HG03097 (cell line): ENCODE measurements at regions not wholly inside any gene's neighbourhood (a gene's known extent, or its start where the extent isn't known, plus 50 kb on each side); places are given as distances from the start of the nearest gene placed in this dataset.

Source experiments
- ATAC-seq: cut with Tn5 transposase; IDR thresholded peaks from one replicate; pipeline ENCODE4 v1.9.1; 2021; ENCODE audit not compliant: unreplicated experiment, low FRiP score

DNA sequence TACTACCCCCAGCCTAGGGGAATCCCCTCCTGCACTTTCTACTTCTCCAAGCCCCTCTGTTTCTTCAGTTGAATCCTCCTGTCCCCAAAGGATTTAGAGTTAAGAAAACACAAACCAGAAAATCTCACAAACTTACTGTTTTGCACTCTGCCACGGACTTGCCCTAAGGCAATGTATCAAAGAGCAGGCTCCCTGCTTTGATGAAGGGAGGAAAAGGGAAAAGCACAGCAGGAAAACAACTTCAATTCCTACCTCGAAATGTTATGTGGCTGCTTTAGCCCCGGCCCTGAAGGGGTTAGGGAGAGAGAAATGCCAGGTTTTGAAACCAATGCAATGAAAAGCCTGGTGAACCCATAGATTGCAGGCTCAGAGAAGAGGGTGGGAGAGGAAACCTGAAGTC is 254.7 kb downstream of the MAN2A1 start:
- no peak for ATAC-seq

DNA sequence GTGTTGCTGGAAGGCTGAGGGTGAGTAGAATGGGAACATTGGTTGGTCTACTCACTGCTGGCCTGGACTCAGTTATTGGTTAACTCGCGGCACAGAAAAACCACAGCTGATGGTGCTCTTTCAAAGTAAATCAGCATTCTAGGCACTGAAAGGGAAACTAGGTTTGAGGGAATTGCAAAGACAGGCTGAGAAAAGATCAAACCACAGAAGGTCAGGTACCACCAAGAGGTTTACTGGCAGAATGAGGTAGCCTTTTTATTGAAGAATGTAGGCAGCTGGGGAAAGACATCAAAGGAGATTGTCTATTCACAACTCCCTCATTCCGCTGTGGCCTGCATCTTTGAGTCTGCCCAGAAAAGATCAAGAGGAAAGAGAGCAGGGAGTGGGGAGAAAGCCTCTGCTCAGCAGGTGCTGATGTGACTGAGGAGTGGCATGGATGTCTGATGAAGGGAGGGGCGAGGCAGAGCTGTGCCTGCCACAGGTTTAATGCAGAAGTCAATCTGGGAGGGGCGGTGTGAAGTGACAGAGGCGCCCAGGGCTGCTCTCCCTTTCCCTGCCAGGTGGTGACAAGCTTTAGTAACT is 255.5 kb downstream of the MAN2A1 start:
- peak; percentile 76 for ATAC-seq

DNA sequence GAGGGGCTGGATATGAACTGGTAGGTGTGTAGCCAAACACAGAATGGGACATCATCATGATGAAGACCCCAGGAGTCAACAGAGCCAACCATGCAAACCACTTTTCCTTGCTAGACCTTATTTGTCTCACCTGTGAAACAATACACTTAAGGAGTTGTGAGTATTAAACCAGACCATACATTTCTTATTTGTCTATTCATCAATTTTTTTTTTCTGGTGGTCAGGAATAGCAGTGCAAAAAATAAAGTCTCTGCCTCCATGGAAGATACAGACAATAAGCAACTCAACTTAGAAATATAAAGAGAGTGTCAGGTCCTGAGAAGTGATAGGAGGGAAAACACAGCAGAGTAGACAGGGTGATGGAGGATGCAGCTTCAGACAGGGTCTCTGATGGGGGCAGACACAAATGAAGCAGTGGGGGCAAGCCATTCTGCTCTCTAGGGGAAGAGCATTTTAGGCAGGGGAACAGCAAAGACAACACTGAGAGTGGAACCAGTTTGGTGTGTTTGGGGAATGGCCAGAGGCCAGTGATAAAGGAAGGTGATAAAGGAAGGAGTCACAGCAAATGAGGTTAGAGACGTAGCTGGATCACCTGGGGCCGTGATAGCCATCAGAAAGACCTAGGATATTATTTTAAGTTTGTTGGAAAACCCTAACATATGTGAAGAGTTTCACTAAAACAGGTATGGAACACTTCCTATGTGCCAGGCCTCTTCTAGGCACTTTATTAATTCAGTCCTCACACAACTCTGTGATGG is 256.2 kb downstream of the MAN2A1 start:
- ATAC-seq: no peak

DNA sequence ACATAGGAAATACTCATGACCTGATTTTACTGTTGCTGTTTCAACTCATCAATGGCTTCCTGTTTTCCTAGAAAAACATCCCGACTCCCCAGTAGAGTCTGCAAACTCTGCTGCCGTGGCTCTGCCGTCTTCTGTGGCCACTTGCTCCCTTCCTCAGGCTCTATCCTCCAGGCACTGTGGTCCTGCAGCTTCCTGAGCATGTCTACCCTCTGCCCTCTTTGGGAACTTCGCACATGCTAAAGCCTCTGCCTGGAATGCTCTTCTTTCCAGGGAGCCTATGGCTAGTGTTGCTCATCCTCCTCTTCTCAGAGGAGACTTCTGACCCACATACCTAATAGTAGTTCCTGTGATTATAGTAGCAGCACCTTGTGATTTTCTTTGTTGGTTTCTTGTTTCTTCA is 256.9 kb downstream of the MAN2A1 start:
- ATAC-seq: no peak

DNA sequence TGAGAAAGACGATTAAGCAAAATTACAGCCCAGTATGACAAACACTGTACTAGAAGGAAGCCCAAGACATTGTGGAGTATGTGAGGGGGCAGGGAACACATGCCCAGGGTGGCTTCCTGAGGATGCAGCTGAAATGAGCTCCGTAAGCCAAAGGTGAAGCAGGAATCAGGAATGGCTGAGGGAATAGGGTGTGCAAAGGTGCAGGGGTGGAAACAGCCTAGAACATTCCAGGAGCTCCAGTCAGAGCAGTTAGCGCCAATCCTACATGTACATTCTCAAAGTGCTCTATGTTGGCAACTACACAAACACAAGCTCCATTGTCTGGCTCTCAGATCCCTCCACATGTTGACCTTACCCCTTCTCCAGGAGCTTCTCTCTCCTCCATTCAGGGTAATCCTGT is 257.9 kb downstream of the MAN2A1 start:
- no peak for ATAC-seq

DNA sequence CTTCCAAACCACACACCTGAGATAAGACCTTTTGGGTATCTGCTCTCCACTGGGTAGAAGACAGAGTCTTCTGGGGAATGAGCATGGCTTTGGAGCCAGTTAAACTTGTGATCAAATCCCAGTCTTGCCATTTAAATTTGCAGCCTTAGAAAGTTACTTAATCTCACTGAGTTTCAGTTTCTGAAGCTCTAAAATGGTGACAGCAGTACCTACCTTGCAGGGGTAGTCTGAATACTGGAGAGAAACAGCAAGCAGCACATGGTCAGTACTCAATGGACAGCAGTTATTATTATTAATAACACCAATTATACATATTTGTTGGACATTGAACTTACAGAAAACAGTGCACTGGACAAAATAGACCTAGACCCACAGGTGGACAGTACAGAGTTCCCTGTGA is 260.9 kb downstream of the MAN2A1 start:
- no peak for ATAC-seq

DNA sequence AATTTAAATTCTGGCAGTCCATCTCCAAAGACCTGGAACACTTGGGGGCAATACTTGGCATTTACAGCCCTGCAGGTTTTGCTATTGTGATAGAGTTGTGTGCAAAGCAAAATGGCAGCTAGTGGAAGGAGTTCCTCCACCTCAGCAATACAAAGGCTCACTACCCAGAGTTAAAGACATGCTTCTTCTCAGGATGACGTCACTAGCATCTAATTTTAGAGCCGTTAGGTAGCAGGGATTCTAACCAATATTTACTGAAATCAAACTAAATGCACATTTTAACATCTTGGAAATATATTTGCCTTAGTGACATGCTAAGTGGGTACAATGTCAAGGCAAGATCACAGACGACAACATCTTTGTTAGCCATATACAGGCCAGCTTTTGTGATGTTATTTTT is 261.6 kb downstream of the MAN2A1 start:
- no peak for ATAC-seq

DNA sequence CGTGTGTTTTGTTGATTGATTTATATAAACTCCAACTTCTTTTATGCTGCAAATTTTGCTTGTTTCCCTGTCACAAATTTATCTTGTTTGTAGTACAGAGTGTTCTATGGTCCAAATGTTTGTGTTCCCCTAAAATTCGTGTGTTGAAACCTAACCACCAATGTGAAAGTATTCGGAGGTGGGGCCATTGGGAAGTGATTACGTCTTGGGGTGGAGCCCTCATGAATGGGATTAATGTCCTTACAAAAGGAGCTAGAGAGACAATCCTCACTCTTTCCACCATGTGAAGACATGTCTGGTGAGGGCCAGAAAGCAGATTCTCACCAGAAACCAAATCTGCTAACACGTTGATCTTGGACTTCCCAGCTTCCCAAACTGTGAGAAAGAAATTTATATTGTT is 262.0 kb downstream of the MAN2A1 start:
- ATAC-seq: no peak

DNA sequence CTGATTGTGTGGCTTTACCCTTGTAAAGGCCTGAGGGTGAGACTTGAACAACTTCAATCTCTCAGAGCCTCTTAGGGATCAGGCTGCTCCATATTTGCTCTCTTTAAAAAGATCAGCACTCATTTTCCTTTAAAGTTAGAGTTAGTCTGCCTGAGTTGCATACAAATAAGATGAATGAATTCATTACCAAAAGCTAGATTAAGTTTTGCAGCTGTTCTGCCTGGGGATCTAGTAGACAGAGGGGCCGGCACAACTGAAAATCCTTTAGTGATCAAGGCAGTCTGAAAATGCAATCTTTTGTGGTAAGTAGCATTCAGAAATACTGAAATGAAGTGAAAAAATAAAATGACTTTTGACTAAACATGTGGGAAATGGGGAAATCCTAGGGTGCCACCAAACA is 264.0 kb downstream of the MAN2A1 start:
- ATAC-seq: no peak

DNA sequence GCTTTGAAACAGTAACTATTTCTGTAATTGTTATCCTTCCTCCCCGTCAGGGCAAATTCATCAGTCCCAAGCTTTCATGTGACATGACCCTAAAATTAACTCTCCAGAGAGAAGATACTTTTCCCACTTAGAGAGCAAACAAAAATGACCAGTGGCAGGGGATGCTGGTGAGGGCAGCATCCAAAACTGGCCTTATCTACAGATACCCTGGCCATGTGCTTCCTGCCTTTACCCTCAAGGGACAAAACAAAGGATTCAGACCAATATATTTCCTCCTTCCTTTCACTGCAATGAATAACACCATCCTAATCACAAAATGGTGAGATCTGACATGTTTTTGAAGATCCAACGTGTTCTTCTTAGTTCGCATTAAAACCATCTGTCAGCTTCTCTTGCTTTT is 267.2 kb downstream of the MAN2A1 start:
- ATAC-seq: no peak

DNA sequence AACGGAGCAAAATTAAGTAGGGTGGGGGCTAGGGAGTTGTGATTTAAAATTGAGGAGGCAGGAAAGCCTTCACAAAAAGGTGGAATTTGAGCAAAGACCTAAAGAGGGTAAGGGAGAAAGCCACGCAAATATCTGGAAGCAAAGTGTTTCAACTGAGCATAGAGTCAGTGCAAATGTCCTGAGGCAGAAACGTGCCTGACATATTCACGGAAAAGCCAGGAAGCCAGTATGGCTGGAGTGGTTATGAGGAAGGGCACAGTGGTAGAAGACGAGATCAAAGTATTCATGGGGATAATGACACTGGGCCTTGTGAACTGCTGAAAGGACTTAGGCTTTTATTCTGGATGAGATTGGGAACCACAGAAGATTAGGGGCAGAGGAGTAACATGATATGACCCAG is 268.4 kb downstream of the MAN2A1 start:
- no peak for ATAC-seq

DNA sequence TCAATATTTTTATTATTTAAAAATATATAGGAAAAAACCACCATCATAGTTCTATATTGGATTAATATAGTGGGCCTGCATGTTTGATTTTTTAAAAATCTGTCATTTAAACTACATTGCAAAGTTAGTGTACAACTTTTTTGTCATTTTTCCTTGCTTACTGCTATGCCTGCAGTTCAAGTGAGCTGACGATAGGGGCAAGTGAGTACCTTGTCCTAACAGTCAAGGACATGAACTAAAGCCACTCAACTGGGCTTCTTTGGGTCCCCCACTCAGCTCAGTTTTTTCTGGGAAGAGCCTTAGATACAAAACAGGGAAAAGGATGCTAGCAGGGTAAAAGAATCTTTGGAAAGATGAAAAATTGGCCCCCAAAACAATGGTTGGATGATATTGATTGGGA is 269.9 kb downstream of the MAN2A1 start:
- ATAC-seq: no peak

DNA sequence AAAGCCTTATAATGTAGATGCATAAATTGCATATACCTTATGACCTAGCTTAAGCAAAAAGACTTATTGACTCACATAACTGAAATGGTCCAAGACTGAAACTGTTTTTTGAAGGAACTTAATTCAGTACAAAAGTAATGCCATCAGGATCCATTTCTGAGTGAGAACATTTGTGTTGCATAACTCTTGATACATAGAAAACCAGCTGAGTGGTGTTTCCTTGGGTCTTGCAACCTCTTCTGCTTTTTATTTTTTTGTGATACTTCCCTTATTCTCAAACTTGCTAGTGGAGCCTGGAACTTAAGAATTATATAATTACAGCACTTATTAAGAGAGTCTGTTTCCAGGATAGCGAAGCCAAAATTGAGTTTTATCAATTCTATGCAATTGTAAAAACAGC is 272.0 kb downstream of the MAN2A1 start:
- no peak for ATAC-seq

DNA sequence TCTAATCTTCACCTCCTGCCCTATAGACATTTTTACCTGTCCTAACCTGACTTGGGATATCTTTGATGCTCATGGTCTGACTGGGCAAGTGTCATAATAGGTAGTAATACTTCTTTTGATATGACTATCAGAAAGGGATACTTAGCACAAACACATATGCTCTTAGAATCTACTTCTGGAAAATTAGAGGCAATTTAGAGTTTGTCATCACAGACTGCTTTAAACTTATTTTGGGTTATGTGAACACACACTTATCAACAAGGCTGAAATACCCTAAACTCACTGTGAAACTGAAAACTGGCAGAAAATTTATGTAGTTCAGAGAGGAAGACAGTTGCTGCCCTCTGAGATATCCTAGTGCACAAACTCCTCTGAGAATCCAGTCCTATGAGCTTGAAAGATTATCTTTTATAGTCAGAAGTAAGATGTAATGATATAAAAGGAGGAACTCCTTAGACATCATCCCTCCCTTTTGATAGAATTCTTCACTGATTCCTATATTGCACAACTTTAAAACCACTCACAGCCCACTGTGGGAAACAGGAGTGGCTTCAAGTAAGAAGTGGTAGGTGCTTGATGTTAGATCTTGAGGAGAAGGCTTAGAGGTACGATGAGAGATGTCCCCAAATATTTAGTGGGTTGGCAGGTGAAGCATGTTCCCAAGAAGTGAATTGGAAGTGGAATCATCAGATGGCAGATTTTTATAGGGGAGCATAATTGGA is 273.3 kb downstream of the MAN2A1 start:
- ATAC-seq: no peak

DNA sequence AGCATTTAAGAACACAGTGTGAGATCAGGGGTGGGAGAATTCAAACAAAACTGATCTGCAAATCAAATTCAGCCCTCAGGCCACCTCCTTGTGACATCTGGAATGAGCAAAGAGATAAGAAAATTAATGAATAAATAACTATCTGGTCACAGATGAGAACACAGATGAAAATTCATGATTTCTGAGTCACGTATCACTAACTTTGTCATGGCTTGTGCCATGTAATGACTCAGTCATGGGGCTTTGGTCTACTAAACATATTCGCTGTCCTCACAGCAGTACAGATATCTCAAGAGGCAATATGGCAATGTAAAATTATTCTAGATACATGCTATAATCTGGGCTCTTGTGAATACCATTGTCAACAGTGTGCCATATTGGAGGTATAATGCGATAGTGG is 274.4 kb downstream of the MAN2A1 start:
- ATAC-seq: no peak

DNA sequence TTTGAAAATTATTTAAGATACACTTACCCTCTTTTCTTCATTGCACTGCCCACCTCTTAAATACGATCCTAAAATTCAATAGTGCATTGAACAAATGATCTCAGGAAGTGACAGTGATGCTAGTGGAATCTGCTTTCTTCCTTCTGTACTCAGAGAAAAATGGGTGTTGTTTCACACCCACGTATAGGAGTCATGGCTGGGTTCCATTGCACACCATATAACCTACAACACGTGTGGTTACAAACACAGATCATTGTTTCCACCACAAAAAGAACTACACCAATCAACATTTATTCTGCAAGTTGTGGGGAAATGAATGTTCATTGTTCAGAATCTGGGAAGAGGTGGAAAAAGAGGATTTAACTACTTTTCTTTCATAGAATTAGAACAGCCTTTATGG is 275.9 kb downstream of the MAN2A1 start:
- ATAC-seq: no peak

DNA sequence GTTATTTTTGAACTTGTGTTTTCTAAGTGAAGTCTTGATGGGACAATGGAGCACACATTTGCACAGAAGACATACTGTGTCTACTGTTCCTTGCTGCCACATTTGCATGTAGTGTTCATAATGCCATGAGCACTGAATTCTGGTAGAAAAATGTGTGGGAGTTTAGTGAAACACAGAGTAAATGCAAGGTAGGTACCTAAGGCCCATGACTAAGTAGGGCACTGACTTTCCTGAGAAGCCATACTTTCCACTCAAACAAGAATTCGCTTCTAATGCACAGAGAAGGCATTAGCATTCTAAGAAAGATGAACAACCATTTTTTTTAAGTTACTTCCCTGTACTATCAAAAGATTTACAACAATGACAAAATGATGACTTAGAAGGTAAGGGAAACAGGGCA is 282.2 kb downstream of the MAN2A1 start:
- ATAC-seq: no peak

DNA sequence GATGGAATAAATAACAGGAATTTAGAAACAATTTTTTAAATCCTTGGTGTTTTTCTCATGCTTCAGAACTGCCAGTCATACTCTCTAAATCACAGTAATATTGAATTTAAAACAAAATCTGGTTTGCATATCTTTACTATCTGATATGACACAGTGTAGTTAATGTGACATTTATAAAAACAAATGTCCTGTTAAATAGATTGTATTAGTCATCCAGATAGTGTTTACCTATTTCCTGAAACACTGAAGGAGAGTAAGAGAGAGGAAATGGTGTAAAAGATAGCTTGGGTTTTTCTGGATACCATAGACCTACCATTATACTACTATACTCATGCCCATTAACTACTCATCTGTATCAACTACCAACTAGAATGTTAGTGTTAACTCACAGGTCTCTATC is 292.3 kb downstream of the MAN2A1 start:
- no peak for ATAC-seq

DNA sequence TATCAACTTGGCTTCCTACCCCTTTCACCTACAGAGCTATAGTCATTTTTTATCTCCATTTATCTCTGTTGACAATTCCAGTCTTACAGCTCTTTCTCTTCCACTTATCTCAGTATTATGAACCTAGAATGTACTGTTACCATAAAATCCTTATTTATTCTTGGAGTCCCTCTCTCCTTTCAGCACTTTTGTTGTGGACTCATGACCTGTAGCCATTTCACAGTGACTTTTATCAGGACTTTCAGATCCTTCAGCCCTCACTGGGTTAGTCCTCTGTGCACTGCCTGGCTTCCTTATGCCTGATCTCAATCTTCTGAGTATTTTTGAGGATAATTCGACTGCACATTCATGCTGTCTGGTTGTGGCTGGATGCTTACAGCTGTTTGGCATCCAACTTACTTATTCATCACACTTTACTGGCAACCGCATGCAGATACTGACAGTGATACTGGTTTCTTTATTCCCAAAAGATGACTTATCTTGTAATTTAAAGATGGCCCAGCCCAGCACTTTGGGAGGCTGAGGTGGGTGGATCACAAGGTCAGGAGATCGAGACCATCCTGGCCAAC is 293.3 kb downstream of the MAN2A1 start:
- ATAC-seq: no peak

DNA sequence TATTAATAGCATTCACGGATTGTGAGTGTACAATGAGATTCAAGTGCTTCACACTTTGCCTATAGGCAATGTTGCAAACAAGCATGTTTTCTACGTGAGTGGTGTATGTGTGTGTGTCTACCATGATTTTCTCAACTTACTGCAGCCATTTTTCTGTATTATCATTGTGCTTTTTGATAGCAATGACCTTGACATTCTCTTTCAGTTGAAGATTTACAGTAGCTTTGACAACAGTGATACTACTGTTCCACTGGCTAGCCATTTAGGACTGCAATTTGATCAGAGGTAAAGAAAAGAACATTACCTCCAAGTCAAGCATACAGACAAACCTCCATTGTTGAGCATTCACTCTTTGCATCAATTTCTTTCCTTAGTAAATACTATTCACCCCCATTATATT is 297.0 kb downstream of the MAN2A1 start:
- no peak for ATAC-seq

DNA sequence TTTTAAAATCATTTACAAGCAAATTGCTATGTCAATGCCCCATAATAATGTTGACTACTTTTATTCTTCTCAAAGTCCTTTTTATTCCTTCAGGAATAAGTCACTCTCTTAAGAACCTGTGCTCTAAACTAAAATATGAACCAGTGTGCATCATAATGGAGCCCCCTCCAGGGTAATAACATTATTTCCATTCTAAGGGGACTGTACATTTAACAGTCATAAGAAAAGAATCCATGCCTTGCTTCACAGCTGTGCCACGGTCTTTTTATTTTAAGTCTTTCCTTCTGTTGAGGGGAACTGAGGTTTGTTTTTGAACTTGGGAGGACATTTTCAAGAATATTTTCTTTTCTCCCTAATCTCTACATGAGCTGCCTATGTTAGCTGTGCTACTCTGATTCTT is 297.6 kb downstream of the MAN2A1 start:
- ATAC-seq: no peak

DNA sequence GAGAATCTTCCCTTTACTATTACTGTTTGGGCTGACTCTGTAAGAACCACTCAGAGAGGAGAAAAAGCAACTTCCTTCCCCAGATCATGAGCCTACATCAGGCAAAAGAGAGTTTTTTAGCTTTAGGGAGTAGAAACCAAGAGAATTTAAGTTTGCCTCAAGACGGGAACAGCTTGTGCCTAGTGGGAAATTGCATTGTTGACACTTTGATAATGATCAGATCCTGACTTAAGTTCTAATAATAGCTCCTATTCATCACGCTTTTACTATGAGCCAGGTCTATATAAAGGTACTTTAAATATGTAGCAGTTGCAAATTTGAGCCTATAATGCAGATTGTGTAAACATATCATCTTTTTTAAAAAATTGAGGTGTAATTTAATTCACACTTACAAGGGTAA is 298.2 kb downstream of the MAN2A1 start:
- ATAC-seq: no peak
